K562 (cell line): ENCODE measurements at regions not wholly inside any gene's neighbourhood (a gene's known extent, or its start where the extent isn't known, plus 50 kb on each side); places are given as distances from the start of the nearest gene placed in this dataset.

ENCODE experiments used
- ATAC-seq: fragments of 200-7000 bp; cut with Tn5 transposase; 3 replicates; pipeline ENCODE4 v1.9.1; 2020; ENCODE audit warnings: moderate library complexity
- BruUV-seq: library from RNA; stranded (reverse); fragments of 400-500 nt; replicated peaks from 2 replicates; lab custom pipeline; 2021; lab: Mats Ljungman, UMichigan
- CTCF ChIA-PET: fragments of 300-600 bp; formaldehyde crosslinking; extraction: SDS; loops from one replicate; lab custom pipeline; 2021; ENCODE audit warnings: low intra/inter-chr PET ratio; lab: Yijun Ruan, JAX
- POLR2A ChIA-PET: fragments of 300-600, 350-650 bp; sonication (Branson Sonifier 250); formaldehyde crosslinking; extraction: SDS; loops from one replicate; lab custom pipeline; 2021; ENCODE audit warnings: antibody characterized with exemption, inconsistent platforms; lab: Yijun Ruan, JAX
- DNase-seq, 4 experiments: peaks; one replicate each; pipeline versions ENCODE4 v3.0.0 to v3.0.0-alpha.2; 2011 to 2018; ENCODE audit warnings: low spot score in 3 of 4, mixed read lengths in 3 of 4; ENCODE audit errors: extremely low read depth in 1 of 4
- FAIRE-seq: peaks from 2 replicates; lab custom pipeline; 2011; peaks lifted over from hg19 to GRCh38; lab: Jason Lieb, UNC
- H2AFZ ChIP-seq: 2 replicates; pipeline ENCODE4 v1.6.0; 2011; ENCODE audit warnings: low read depth, low read length, control low read depth, inconsistent platforms
- H3K27ac ChIP-seq: fragments of 200-600 bp; 3 replicates; pipeline ENCODE4 v1.8.0; 2011; ENCODE audit warnings: low read depth, mild to moderate bottlenecking, control low read depth, inconsistent platforms, low read length, moderate library complexity, mixed read lengths; ENCODE audit errors: extremely low read depth
- H3K27me3 ChIP-seq, 2 experiments: fragments of 300-600 bp in 1 of 2; 2 replicates in 1 of 2; 3 replicates in 1 of 2; pipeline versions ENCODE4 v1.6.0 to v1.8.0; 2011; ENCODE audit warnings: inconsistent platforms in 2 of 2, low read length in 2 of 2, mild to moderate bottlenecking in 1 of 2, mixed read lengths in 1 of 2, moderate library complexity in 1 of 2; ENCODE audit not compliant: control insufficient read depth in 2 of 2, insufficient read depth in 2 of 2
- H3K36me3 ChIP-seq: fragments of 300-600 bp; 3 replicates; pipeline ENCODE4 v1.8.0; 2011; ENCODE audit warnings: mild to moderate bottlenecking, low read length, inconsistent platforms; ENCODE audit not compliant: control insufficient read depth, insufficient read depth
- H3K4me1 ChIP-seq, 2 experiments: fragments of 200-600 bp in 1 of 2; replicated peaks in 1 of 2; 2 replicates in 1 of 2; 3 replicates in 1 of 2; pipeline versions ENCODE4 v1.5.1 to v1.8.0; 2011; ENCODE audit warnings: inconsistent platforms in 2 of 2, low read length in 2 of 2, mild to moderate bottlenecking in 1 of 2, mixed read lengths in 1 of 2, moderate library complexity in 1 of 2; ENCODE audit not compliant: control insufficient read depth in 2 of 2, insufficient read depth in 2 of 2
- H3K4me2 ChIP-seq: 2 replicates; pipeline ENCODE4 v1.6.1; 2011; ENCODE audit warnings: low read length, control low read depth, inconsistent platforms, mixed read lengths; ENCODE audit not compliant: insufficient read depth
- H3K4me3 ChIP-seq: fragments of 200-600 bp; sonication (generic), shearing (Covaris generic); 2 replicates; pipeline ENCODE4 v1.5.1; 2016; ENCODE audit warnings: control low read depth, inconsistent platforms
- H3K79me2 ChIP-seq: fragments of 200-600 bp; 3 replicates; pipeline ENCODE4 v1.8.0; 2011; ENCODE audit warnings: low read length, inconsistent platforms; ENCODE audit not compliant: control insufficient read depth, insufficient read depth
- H3K9ac ChIP-seq, 2 experiments: 2 replicates each; pipeline versions ENCODE4 v1.6.0 to v1.6.1; 2011; ENCODE audit warnings: low read depth in 2 of 2, low read length in 2 of 2, control low read depth in 1 of 2, inconsistent platforms in 1 of 2, mild to moderate bottlenecking in 1 of 2, mixed read lengths in 1 of 2; ENCODE audit not compliant: insufficient read depth in 1 of 2
- H3K9me1 ChIP-seq: one replicate; pipeline ENCODE4 v1.6.0; 2011; ENCODE audit warnings: inconsistent platforms, mild to moderate bottlenecking, low read length, moderate library complexity; ENCODE audit not compliant: control insufficient read depth, insufficient read depth
- H3K9me3 ChIP-seq: replicated peaks from 2 replicates; pipeline ENCODE4 v1.5.1; 2011; ENCODE audit warnings: low read depth, low read length, inconsistent platforms; ENCODE audit not compliant: control insufficient read depth, insufficient read depth
- H4K20me1 ChIP-seq: replicated peaks from 2 replicates; pipeline ENCODE4 v1.6.1; 2011; ENCODE audit warnings: low read length, inconsistent platforms, mixed read lengths; ENCODE audit not compliant: control insufficient read depth, insufficient read depth
- CBX5 ChIP-seq: IDR thresholded peaks from 2 replicates; pipeline ENCODE4 v1.6.1; 2014; ENCODE audit warnings: low read depth, borderline replicate concordance
- CC2D1A ChIP-seq: fragments of 450-650 bp; IDR thresholded peaks from 2 replicates; pipeline ENCODE4 v1.6.1; 2017; ENCODE audit warnings: mild to moderate bottlenecking
- HCFC1 ChIP-seq: IDR thresholded peaks from 2 replicates; pipeline ENCODE4 v1.6.1; 2012; ENCODE audit warnings: low read depth, low read length, improper control_type of control experiment
- LARP7 ChIP-seq: fragments of 450-650 bp; IDR thresholded peaks from 2 replicates; pipeline ENCODE4 v1.6.1; 2016
- MCM3 ChIP-seq: fragments of 450-650 bp; IDR thresholded peaks from 2 replicates; pipeline ENCODE4 v1.6.1; 2016
- MECOM ChIP-seq: fragments of 250-450 bp; sonication (Bioruptor Pico); IDR thresholded peaks from 2 replicates; pipeline ENCODE4 v1.8.0; 2022; ENCODE audit warnings: inconsistent platforms
- REST ChIP-seq, 2 experiments: fragments of 450-650 bp; formaldehyde crosslinking in 1 of 2; IDR thresholded peaks; 2 replicates each; pipeline versions ENCODE4 v1.4.0 to v1.6.1; 2014 to 2020; ENCODE audit warnings: mild to moderate bottlenecking in 2 of 2, borderline replicate concordance in 1 of 2, low read depth in 1 of 2
- TCF7 ChIP-seq: sonication (generic); IDR thresholded peaks from 2 replicates; pipeline ENCODE4 v1.6.1; 2016; ENCODE audit warnings: antibody characterized with exemption, borderline replicate concordance
- ZNF778 ChIP-seq: fragments of 450-650 bp; formaldehyde crosslinking; IDR thresholded peaks from 2 replicates; pipeline ENCODE4 v1.4.0; 2020; ENCODE audit warnings: mild to moderate bottlenecking, moderate library complexity
- ZSCAN29 ChIP-seq: fragments of 450-650 bp; IDR thresholded peaks from 2 replicates; pipeline ENCODE4 v1.6.1; 2017
- WGBS: fragments of 100-300 bp; shearing (Covaris generic); methylation state at CpG from one replicate; pipeline ENCODE4 v1.1.6; 2016; ENCODE audit warnings: low coverage, mixed read lengths; ENCODE audit not compliant: insufficient coverage; ENCODE audit errors: missing lambda C conversion rate; 5-methylcytosine and 5-hydroxymethylcytosine counted together
- in situ Hi-C: fragments of 300-500 bp; cut with MboI; formaldehyde crosslinking; loops from 4 replicates; pipeline ENCODE4 v1.15.0; 2018; ENCODE audit warnings: inconsistent platforms, mixed read lengths
- intact Hi-C: fragments of 100-400 bp; cut with micrococcal nuclease; formaldehyde crosslinking; loops from 2 replicates; pipeline ENCODE4 v1.14.2; 2022
- TF ChIP-seq, protein P1 (sequence below): fragments of 250-450 bp; sonication (Bioruptor Pico); IDR thresholded peaks from 2 replicates; pipeline ENCODE4 v1.4.0; 2020; ENCODE audit warnings: mild to moderate bottlenecking, moderate library complexity
- TF ChIP-seq, protein P2 (sequence below): sonication (generic); formaldehyde crosslinking; IDR thresholded peaks from 2 replicates; pipeline ENCODE4 v1.8.0; 2022; ENCODE audit warnings: mild to moderate bottlenecking, missing genetic modification reagents
- TF ChIP-seq, protein P3 (sequence below), 3 experiments: fragments of 200-800 bp in 1 of 3; sonication (Bioruptor generic) in 1 of 3; sonication (generic) in 1 of 3; formaldehyde crosslinking in 1 of 3; IDR thresholded peaks; 2 replicates each; pipeline versions ENCODE4 v1.6.1 to v1.8.0; 2016 to 2022; ENCODE audit warnings: mild to moderate bottlenecking in 2 of 3, missing compliant biosample characterization in 2 of 3, missing genetic modification characterization in 2 of 3, missing genetic modification reagents in 1 of 3

DNA sequence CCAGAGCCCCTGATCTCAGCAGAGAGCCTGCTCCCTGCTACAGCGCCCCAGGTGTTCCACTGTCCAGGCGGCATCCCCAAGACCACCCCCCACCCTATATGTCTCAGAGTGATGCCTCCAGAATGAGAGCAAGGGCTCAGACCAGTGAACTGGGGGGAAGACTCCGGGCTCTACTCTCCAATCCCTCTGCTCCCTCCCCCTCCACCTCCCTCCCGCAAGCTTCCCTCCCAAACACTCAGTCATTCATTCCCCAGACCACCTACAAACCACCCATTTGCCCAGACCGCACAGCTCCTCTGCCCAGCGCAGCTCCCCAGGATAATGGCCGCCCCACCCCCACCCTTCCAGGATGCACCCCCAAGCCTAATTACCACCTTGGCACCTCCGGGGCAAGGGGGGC is 59.4 kb upstream of the TAC4 start:
- no peak for FAIRE-seq
- Histone ChIP-seq H3K4me2 (no peak overlapping the region), H3K9me1 (no peaks in the 10 kb centered on the region), H3K27me3 (peaks cover 42 to 79% of the 10 kb centered on the region in 2 experiments; a peak in 4 of 5 replicates), H2AFZ (no peak overlapping the region), H4K20me1 (peaks cover 16% of the 10 kb centered on the region; the same call in 1 of the 2 replicates), H3K9me3 (0 out of 2 replicates have a peak, but pooled peaks cover 2% of the 10 kb centered on the region), H3K36me3 (no peaks in the 10 kb centered on the region), H3K4me1 (peaks cover 0 to 9% of the 10 kb centered on the region in 2 experiments; a peak in 2 of 5 replicates), H3K79me2 (no peaks in the 10 kb centered on the region), H3K9ac (no peak overlapping the region), H3K27ac (no peak overlapping the region), H3K4me3 (no peak overlapping the region)
- DNase-seq = no peak
- ChIA-PET CTCF (no interaction called here), POLR2A (interaction anchor here (0.6 kb wide), 1 partner anchor 31 kb away, joined by 3 read pairs; no protein-coding TSS in a partner anchor)
- intact Hi-C loops (no loop called here), in situ Hi-C loops (no loop called here)
- no TSS peak for BruUV-seq
- 3% methylated on average over 7 of the region's 8 CpGs for WGBS
- ATAC-seq = no peak
- TF ChIP-seq MECOM (CRISPR knock-in tag) (no peak), CC2D1A (no peak), MCM3 (no peak), REST (IDR thresholded peaks at IDR 0.05; ENCODE audit: borderline replicate concordance) (no peak), REST (CRISPR knock-in tag; IDR thresholded peaks at IDR 0.05; ENCODE audit: low read depth) (no peak), LARP7 (no peak), ZSCAN29 (no peak), ZNF778 (CRISPR knock-in tag) (no peak), HCFC1 (no peak), CBX5 (no peak), TCF7 (no peak)
- TF ChIP-seq, protein P1, sequence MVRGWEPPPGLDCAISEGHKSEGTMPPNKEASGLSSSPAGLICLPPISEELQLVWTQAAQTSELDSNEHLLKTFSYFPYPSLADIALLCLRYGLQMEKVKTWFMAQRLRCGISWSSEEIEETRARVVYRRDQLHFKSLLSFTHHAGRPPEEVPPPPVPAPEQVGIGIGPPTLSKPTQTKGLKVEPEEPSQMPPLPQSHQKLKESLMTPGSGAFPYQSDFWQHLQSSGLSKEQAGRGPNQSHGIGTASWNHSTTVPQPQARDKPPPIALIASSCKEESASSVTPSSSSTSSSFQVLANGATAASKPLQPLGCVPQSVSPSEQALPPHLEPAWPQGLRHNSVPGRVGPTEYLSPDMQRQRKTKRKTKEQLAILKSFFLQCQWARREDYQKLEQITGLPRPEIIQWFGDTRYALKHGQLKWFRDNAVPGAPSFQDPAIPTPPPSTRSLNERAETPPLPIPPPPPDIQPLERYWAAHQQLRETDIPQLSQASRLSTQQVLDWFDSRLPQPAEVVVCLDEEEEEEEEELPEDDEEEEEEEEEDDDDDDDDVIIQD (CRISPR knock-in tag) = no peak
- TF ChIP-seq, protein P2, sequence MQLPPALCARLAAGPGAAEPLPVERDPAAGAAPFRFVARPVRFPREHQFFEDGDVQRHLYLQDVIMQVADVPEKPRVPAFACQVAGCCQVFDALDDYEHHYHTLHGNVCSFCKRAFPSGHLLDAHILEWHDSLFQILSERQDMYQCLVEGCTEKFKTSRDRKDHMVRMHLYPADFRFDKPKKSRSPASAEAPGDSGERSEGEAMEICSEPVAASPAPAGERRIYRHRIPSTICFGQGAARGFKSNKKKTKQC (CRISPR knock-in tag) = no peak
- TF ChIP-seq, protein P3, sequence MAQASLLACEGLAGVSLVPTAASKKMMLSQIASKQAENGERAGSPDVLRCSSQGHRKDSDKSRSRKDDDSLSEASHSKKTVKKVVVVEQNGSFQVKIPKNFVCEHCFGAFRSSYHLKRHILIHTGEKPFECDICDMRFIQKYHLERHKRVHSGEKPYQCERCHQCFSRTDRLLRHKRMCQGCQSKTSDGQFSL (CRISPR knock-in tag; IDR thresholded peaks at IDR 0.05) = no peak
- TF ChIP-seq, protein P3 (tag; IDR thresholded peaks at IDR 0.05) = no peak
